HepG2 (cell line): ENCODE measurements at regions not wholly inside any gene's neighbourhood (a gene's known extent, or its start where the extent isn't known, plus 50 kb on each side); places are given as distances from the start of the nearest gene placed in this dataset.

Source experiments
- ATAC-seq: fragments of 200-7000 bp; cut with Tn5 transposase; 3 replicates; pipeline ENCODE4 v1.9.1; 2020; ENCODE audit warnings: mild to moderate bottlenecking, moderate library complexity
- BruUV-seq: library from RNA; stranded (reverse); fragments of 400-500 nt; replicated peaks from 2 replicates; lab custom pipeline; 2021; lab: Mats Ljungman, UMichigan
- CTCF ChIA-PET: fragments of 300-600 bp; formaldehyde crosslinking; extraction: SDS; loops from one replicate; lab custom pipeline; 2021; ENCODE audit warnings: low total read pairs, inconsistent platforms, low intra/inter-chr PET ratio; lab: Yijun Ruan, JAX
- POLR2A ChIA-PET: fragments of 350-600 bp; sonication (Branson Sonifier 250); formaldehyde crosslinking; loops from one replicate; lab custom pipeline; 2020; ENCODE audit warnings: antibody characterized with exemption, inconsistent platforms; lab: Yijun Ruan, JAX
- DNase-seq: peaks from one replicate; pipeline ENCODE4 v3.0.0-alpha.2; 2015; ENCODE audit warnings: low spot score
- FAIRE-seq: peaks from 3 replicates; lab custom pipeline; 2011; peaks lifted over from hg19 to GRCh38; lab: Jason Lieb, UNC
- H2AFZ ChIP-seq: one replicate; pipeline ENCODE4 v1.6.1; 2011; ENCODE audit warnings: low read length, inconsistent platforms
- H3K27ac ChIP-seq: fragments of 300-600 bp; 3 replicates; pipeline ENCODE4 v1.8.0; 2011; ENCODE audit warnings: mixed run types, mild to moderate bottlenecking, mixed read lengths, low read length, inconsistent platforms; ENCODE audit not compliant: insufficient read depth; ENCODE audit errors: extremely low read length
- H3K27me3 ChIP-seq, 2 experiments: fragments of 200-600 bp in 1 of 2; 2 replicates in 1 of 2; 3 replicates in 1 of 2; pipeline versions ENCODE4 v1.6.0 to v1.8.0; 2011; ENCODE audit warnings: low read length in 2 of 2, mild to moderate bottlenecking in 2 of 2, moderate library complexity in 2 of 2, inconsistent platforms in 1 of 2; ENCODE audit not compliant: insufficient read depth in 2 of 2, control insufficient read depth in 1 of 2
- H3K36me3 ChIP-seq, 2 experiments: fragments of 200-600 bp in 1 of 2; replicated peaks in 1 of 2; 2 replicates in 1 of 2; 3 replicates in 1 of 2; pipeline versions ENCODE4 v1.5.1 to v1.8.0; 2011; ENCODE audit warnings: low read length in 2 of 2, inconsistent platforms in 1 of 2; ENCODE audit not compliant: insufficient read depth in 2 of 2, control insufficient read depth in 1 of 2
- H3K4me1 ChIP-seq: 2 replicates; pipeline ENCODE4 v1.5.1; 2012; ENCODE audit warnings: low read length, inconsistent platforms; ENCODE audit not compliant: insufficient read depth
- H3K4me2 ChIP-seq: 2 replicates; pipeline ENCODE4 v1.6.0; 2011; ENCODE audit warnings: low read depth, low read length, inconsistent platforms
- H3K4me3 ChIP-seq, 3 experiments: fragments of 200-600 bp in 1 of 3; sonication (generic), shearing (Covaris generic) in 1 of 3; replicated peaks in 1 of 3; 2 replicates each; pipeline ENCODE4 v1.5.1; 2011 to 2016; ENCODE audit warnings: low read length in 3 of 3, inconsistent platforms in 2 of 3, low read depth in 2 of 3, mild to moderate bottlenecking in 2 of 3, control low read depth in 1 of 3, mixed read lengths in 1 of 3; ENCODE audit not compliant: insufficient read depth in 1 of 3
- H3K79me2 ChIP-seq: one replicate; pipeline ENCODE4 v1.6.1; 2011; ENCODE audit warnings: low read length, inconsistent platforms; ENCODE audit not compliant: insufficient read depth
- H3K9ac ChIP-seq: 2 replicates; pipeline ENCODE4 v1.6.0; 2011; ENCODE audit warnings: mild to moderate bottlenecking, low read depth, low read length, inconsistent platforms; ENCODE audit not compliant: insufficient read depth
- H3K9me3 ChIP-seq: 2 replicates; pipeline ENCODE4 v1.5.1; 2012; ENCODE audit warnings: mild to moderate bottlenecking, low read length
- H4K20me1 ChIP-seq: 2 replicates; pipeline ENCODE4 v1.6.0; 2011; ENCODE audit warnings: inconsistent platforms, mild to moderate bottlenecking, low read length, moderate library complexity; ENCODE audit not compliant: insufficient read depth
- ARID4A ChIP-seq: sonication (generic); formaldehyde crosslinking; IDR thresholded peaks from 2 replicates; pipeline ENCODE4 v1.5.0; 2020; ENCODE audit warnings: mild to moderate bottlenecking, missing genetic modification reagents, borderline replicate concordance
- MIER3 ChIP-seq: IDR thresholded peaks from 2 replicates; pipeline ENCODE4 v1.6.1; 2016; ENCODE audit warnings: missing compliant biosample characterization, borderline replicate concordance
- PRDM4 ChIP-seq: sonication (generic); formaldehyde crosslinking; IDR thresholded peaks from 2 replicates; pipeline ENCODE4 v1.9.0; 2021; ENCODE audit warnings: missing genetic modification reagents, borderline replicate concordance
- TEAD2 ChIP-seq: sonication (generic); formaldehyde crosslinking; IDR thresholded peaks from 2 replicates; pipeline ENCODE4 v1.9.0; 2021; ENCODE audit warnings: missing genetic modification reagents
- TIGD3 ChIP-seq: sonication (generic); formaldehyde crosslinking; IDR thresholded peaks from 2 replicates; pipeline ENCODE4 v1.5.1; 2020; ENCODE audit warnings: mild to moderate bottlenecking, missing genetic modification reagents, borderline replicate concordance
- TSC22D2 ChIP-seq: sonication (generic); formaldehyde crosslinking; IDR thresholded peaks from 2 replicates; pipeline ENCODE4 v1.5.1; 2020; ENCODE audit warnings: missing genetic modification reagents, mild to moderate bottlenecking, borderline replicate concordance
- ZBTB10 ChIP-seq: sonication (generic); formaldehyde crosslinking; IDR thresholded peaks from 2 replicates; pipeline ENCODE4 v1.4.0; 2020; ENCODE audit warnings: missing genetic modification reagents, borderline replicate concordance
- ZFYVE20 ChIP-seq: sonication (generic); formaldehyde crosslinking; IDR thresholded peaks from 2 replicates; pipeline ENCODE4 v1.8.0; 2023; ENCODE audit warnings: low read depth, mild to moderate bottlenecking, moderate library complexity, missing genetic modification reagents, borderline replicate concordance
- WGBS: methylation state at CpG from one replicate; pipeline ENCODE4 v1.1.6; 2017; ENCODE audit warnings: low lambda C conversion rate; 5-methylcytosine and 5-hydroxymethylcytosine counted together
- in situ Hi-C: cut with HindIII; loops from 2 replicates; pipeline ENCODE4 v1.10.0; 2017; ENCODE audit warnings: low pct_unique_long_range_greater_than_20kb; ENCODE audit not compliant: extremely low pct_ligation_motif_present
- intact Hi-C: fragments of 100-400 bp; cut with micrococcal nuclease; formaldehyde crosslinking; loops from one replicate; pipeline ENCODE4 v1.10.0; 2022; ENCODE audit not compliant: unreplicated experiment

- no peak for TF ChIP-seq TIGD3
Observed at GRCh38 chr21:28256420-28256831, 736.3 kb downstream of the LTN1 start (continued).

GRCh38 chr21:28253961-28254360, 738.7 kb downstream of the LTN1 start:
- peaks cover 36% of the 10 kb centered on the region for H3K4me1 ChIP-seq
- no peaks in the 10 kb centered on the region for H3K36me3 ChIP-seq
- no peaks in the 10 kb centered on the region for H3K27me3 ChIP-seq
- ChIA-PET POLR2A (no interaction called here), CTCF (no interaction called here)
- no peak overlapping the region for H3K9ac ChIP-seq
- H2AFZ ChIP-seq: no peak overlapping the region
- no peak overlapping the region for H3K27ac ChIP-seq
- no peak for ATAC-seq
- intact Hi-C loops: no loop called here
- no peak overlapping the region for H3K4me2 ChIP-seq
- BruUV-seq: no TSS peak
- no peaks in the 10 kb centered on the region for H4K20me1 ChIP-seq
- no peak overlapping the region for H3K4me3 ChIP-seq
- 79% methylated on average over 5 of the region's 5 CpGs for WGBS
- FAIRE-seq: no peak
- in situ Hi-C loops: no loop called here
- H3K79me2 ChIP-seq: no peaks in the 10 kb centered on the region
- H3K9me3 ChIP-seq: peaks cover 61% of the 10 kb centered on the region
- DNase-seq: no peak
- TF ChIP-seq ZBTB10: no peak
- no peak for TF ChIP-seq ZFYVE20
- no peak for TF ChIP-seq PRDM4 (CRISPR knock-in tag)
- no peak for TF ChIP-seq TEAD2
- TF ChIP-seq TSC22D2 (CRISPR knock-in tag): no peak
- no peak for TF ChIP-seq MIER3 (CRISPR knock-in tag)
- TF ChIP-seq ARID4A (CRISPR knock-in tag): no peak
